GM19351 (cell line): ENCODE measurements at regions not wholly inside any gene's neighbourhood (a gene's known extent, or its start where the extent isn't known, plus 50 kb on each side); places are given as distances from the start of the nearest gene placed in this dataset.
"Not testable (repeated sequence)": the region's sequence is repeated elsewhere in the genome, so short reads cannot be mapped to it uniquely, and the experiment has no call there.

Experiments
- ATAC-seq: cut with Tn5 transposase; IDR thresholded peaks from one replicate; pipeline ENCODE4 v1.9.1; 2021; ENCODE audit warnings: mild to moderate bottlenecking, moderate library complexity; ENCODE audit not compliant: unreplicated experiment

- no peak for ATAC-seq
Observed at GRCh38 chr6:159594750-159595117, 98.3 kb downstream of the SOD2 start.

- no peak for ATAC-seq
Observed at GRCh38 chr6:159594106-159594749, 98.8 kb downstream of the SOD2 start.

GRCh38 chr6:159590835-159591234 lies 102.2 kb downstream of the SOD2 start:
- ATAC-seq: no peak

- no peak for ATAC-seq
Observed at GRCh38 chr6:159586684-159587083, 106.4 kb downstream of the SOD2 start.

- ATAC-seq: no peak
Observed at GRCh38 chr6:159582736-159583135, 110.3 kb downstream of the SOD2 start.

GRCh38 chr6:159578629-159579028 lies 114.4 kb downstream of the SOD2 start:
- ATAC-seq: no peak

- ATAC-seq: no peak
Observed at GRCh38 chr6:159577564-159577963, 115.5 kb downstream of the SOD2 start.

GRCh38 chr6:159572439-159573110 lies 120.5 kb downstream of the SOD2 start:
- no peak for ATAC-seq

- ATAC-seq: no peak
Observed at GRCh38 chr6:159565181-159565710, 127.8 kb downstream of the SOD2 start.

- no peak for ATAC-seq
Observed at GRCh38 chr6:159564456-159564855, 128.6 kb downstream of the SOD2 start.

- no peak for ATAC-seq
Observed at GRCh38 chr6:159557031-159557430, 136.0 kb downstream of the SOD2 start.

- no peak for ATAC-seq
Observed at GRCh38 chr6:159555082-159555875, 137.8 kb downstream of the SOD2 start.

GRCh38 chr6:159541296-159541695 lies 151.7 kb downstream of the SOD2 start:
- ATAC-seq: no peak

- no peak for ATAC-seq
Observed at GRCh38 chr6:159540883-159541282, 152.2 kb downstream of the SOD2 start.

GRCh38 chr6:159540152-159540551 lies 152.9 kb downstream of the SOD2 start:
- ATAC-seq: no peak

- ATAC-seq: not testable (repeated sequence)
Observed at GRCh38 chr6:159538031-159538430, 155.0 kb downstream of the SOD2 start.

GRCh38 chr6:159535656-159536350 lies 157.2 kb downstream of the SOD2 start:
- no peak for ATAC-seq

- ATAC-seq: no peak
Observed at GRCh38 chr6:159533568-159533967, 159.5 kb downstream of the SOD2 start.

- ATAC-seq: no peak
Observed at GRCh38 chr6:159533016-159533415, 160.0 kb downstream of the SOD2 start.

- no peak for ATAC-seq
Observed at GRCh38 chr6:159532155-159532554, 160.9 kb downstream of the SOD2 start.

- no peak for ATAC-seq
Observed at GRCh38 chr6:159529934-159530333, 163.1 kb downstream of the SOD2 start.
